GM12864 (cell line): ENCODE measurements at regions not wholly inside any gene's neighbourhood (a gene's known extent, or its start where the extent isn't known, plus 50 kb on each side); places are given as distances from the start of the nearest gene placed in this dataset.

Experiments used
- DNase-seq: peaks from one replicate; pipeline ENCODE4 v3.0.0-alpha.2; 2011; ENCODE audit warnings: low read depth
- H3K4me3 ChIP-seq: 2 replicates; pipeline ENCODE4 v1.5.1; 2011; ENCODE audit warnings: mild to moderate bottlenecking, low read depth, low read length, control low read depth
- TF ChIP-seq, protein P1 (sequence below): IDR thresholded peaks from 2 replicates; pipeline ENCODE4 v1.5.1; 2011; ENCODE audit warnings: low read depth, mild to moderate bottlenecking, moderate library complexity, low read length, control low read depth, inconsistent platforms; ENCODE audit errors: missing control alignments

DNA sequence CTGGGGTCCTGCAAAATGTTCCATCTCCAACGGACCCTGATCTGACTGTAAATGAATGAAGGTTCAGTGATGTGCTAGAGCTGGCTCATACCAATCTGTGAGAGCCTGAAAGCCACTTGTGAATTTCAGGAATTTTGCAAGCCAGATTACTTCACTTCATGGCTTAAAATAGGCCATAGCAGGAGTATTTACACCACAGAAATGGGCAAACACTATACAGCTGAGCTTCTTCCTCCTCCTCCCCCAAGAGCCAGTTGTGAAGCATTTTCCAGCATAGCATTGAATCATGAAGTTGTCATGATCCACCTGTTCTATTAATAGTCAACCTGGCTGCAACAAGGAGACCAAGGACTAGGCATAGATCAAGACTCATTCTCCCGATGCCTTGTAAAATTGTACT lies 141.3 kb upstream of the RASSF8 start:
- H3K4me3 ChIP-seq: no peak overlapping the region
- TF ChIP-seq, protein P1, sequence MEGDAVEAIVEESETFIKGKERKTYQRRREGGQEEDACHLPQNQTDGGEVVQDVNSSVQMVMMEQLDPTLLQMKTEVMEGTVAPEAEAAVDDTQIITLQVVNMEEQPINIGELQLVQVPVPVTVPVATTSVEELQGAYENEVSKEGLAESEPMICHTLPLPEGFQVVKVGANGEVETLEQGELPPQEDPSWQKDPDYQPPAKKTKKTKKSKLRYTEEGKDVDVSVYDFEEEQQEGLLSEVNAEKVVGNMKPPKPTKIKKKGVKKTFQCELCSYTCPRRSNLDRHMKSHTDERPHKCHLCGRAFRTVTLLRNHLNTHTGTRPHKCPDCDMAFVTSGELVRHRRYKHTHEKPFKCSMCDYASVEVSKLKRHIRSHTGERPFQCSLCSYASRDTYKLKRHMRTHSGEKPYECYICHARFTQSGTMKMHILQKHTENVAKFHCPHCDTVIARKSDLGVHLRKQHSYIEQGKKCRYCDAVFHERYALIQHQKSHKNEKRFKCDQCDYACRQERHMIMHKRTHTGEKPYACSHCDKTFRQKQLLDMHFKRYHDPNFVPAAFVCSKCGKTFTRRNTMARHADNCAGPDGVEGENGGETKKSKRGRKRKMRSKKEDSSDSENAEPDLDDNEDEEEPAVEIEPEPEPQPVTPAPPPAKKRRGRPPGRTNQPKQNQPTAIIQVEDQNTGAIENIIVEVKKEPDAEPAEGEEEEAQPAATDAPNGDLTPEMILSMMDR: no peak
- no peak for DNase-seq

DNA sequence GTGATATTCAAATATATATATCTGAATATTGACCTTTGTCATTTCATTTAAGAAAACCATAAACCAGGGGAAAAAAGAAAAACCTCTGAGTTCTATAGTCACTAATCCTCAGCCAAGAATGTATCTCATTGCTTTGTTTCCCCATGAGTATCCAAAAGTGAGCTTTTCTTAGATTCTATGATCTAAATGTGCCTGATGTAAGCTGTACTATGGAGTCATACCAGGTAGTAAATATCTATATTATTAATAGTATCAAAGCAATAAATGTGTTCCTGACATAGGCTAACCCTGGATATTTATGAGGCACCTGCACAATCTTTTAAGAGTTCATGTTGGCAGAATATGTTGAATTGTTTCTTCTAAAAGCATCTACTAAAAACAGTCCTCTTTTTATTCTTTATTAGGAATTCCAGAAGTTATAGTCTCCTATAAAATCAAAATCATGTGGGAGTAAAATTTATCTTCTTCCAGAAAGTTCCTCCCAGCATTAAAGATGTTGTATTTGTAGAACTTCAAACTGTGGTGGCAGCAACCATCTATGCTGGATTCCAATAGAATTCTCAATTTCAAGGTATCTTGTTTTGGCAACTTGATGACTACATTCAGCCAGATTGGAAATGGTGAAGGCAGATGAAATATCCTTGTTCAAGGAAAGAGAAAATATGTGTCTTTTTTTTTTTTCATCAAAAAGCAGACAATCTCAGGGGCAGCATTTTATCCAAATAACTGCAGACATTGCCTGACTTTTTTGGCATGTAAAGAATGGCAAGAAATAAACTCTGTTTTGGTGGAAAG lies 139.7 kb upstream of the RASSF8 start:
- TF ChIP-seq, protein P1: no peak

DNA sequence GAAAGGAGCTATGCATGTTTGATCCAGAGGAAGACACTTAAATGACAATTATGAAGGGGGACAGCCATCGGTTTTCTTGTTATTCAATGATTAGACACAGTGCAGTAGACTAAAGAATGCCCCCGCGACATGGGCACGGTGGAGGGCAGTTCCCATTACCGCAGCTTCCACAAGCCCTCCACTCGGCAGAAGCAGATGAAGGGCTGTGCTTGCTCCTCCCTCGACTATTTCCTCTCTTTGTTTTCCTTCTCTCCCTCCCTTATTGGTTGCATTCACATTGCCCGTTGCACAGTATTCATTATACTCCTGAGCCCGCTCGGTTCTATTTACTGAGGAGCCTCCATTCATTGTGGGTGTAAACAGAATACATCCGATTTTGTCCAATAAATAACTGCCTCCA lies 138.8 kb upstream of the RASSF8 start:
- no peak overlapping the region for H3K4me3 ChIP-seq
- no peak for DNase-seq
- TF ChIP-seq, protein P1: no peak

More for the DNA sequence above, 139.7 kb upstream of the RASSF8 start:
- H3K4me3 ChIP-seq: no peak overlapping the region
- DNase-seq: no peak

DNA sequence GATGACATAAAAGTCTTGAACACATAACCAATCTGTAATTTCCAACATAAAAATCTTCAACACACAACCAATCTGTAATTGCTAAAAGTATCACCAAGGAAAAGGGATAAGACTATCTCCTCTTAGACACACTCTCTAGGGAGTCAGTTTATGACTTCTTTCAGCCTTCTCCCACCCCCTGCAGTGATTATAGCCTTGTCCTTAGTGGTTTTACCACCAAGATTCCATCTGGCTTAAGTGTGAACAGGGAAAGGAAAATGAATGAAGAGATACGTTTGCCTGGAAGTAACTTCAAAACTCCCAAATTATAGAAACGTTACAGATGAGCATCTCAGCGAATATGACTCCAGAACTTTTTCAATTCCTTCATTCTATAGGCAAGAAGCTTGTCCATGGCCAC lies 136.2 kb upstream of the RASSF8 start:
- no peak overlapping the region for H3K4me3 ChIP-seq
- DNase-seq: no peak
- TF ChIP-seq, protein P1: no peak

DNA sequence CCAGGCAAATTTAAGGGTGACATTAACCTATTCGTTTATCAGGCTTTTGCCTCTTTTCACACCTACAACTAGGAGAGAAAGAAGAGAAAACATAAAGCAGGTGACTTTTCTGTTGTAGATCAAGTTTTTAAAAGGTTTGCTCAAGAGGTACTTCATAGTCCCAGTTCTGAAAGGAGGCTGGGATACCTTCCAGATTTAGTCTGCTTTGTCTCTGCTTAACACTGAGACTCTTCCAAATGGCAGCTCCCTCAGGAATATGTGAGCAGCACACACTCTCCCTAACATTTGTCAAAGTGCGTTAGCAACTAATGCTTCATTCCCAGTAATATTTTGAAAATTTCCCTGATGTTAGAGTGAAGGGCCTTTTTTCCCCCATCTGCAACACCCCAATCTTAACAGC lies 133.7 kb upstream of the RASSF8 start:
- no peak for DNase-seq
- no peak overlapping the region for H3K4me3 ChIP-seq
- TF ChIP-seq, protein P1: no peak

DNA sequence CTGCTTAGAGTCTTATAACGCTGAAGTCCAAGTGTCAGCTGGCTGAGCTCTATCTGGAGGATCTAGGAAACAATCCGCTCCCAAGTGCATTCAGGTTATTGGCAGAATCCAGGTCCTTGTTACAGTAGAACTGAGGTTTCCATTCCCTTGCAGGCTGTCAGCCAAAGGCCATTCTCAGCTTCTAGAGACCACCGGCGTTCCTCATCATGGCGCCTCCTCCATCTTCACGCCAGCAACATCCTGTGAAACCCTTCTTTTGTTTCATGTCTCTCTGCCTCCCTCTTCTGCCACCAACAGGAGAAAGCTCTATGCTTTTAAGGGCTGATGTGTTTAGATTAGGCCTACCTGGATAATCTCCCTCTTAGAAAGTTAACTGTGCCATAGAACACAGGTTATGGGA lies 133.0 kb upstream of the RASSF8 start:
- TF ChIP-seq, protein P1: no peak
- H3K4me3 ChIP-seq: no peak overlapping the region
- no peak for DNase-seq

DNA sequence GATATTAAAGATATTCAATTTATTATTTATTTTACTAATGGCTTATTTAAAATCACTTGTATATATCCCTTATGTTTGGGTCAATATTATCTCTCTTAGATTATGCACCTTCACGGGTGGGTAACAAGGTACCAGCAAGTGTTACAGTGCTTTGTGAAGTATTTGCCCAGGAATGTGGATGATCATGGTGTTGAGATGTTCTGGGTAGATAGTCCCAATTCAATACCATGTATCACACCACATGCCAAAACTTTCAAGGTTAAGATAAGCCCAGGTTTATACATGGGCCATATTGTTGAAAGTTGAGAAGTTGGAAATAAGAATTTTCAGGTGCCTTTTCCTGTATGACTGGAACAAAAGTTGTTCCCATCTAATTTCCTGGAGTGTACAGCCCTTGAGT lies 131.3 kb upstream of the RASSF8 start:
- TF ChIP-seq, protein P1: no peak
- DNase-seq: no peak
- no peak overlapping the region for H3K4me3 ChIP-seq
